ENCODE measurements at regions not wholly inside any gene's neighbourhood (a gene's known extent, or its start where the extent isn't known, plus 50 kb on each side); places are given as distances from the start of the nearest gene placed in this dataset.

GRCh38 chr3:102085431-102086176, 236.3 kb downstream of the NFKBIZ start:
- Histone ChIP-seq H3K36me3 (replicated peaks; ENCODE audit: insufficient read depth, low read depth) (no peaks in the 10 kb centered on the region), H3K9me2 (replicated peaks; ENCODE audit: insufficient read depth) (no peaks in the 10 kb centered on the region), H3K9me3 (ENCODE audit: low read depth) (no peaks in the 10 kb centered on the region), H4K20me1 (ENCODE audit: insufficient read depth, poor library complexity, severe bottlenecking) (no peaks in the 10 kb centered on the region), H3K27me3 (no peaks in the 10 kb centered on the region), H2AFZ (no peak overlapping the region), H3K27ac (peak overlapping the region; percentile 15), H3K4me1 (ENCODE audit: insufficient read depth) (peaks cover 54% of the 10 kb centered on the region), H3K4me3 (no peak overlapping the region), H3K4me2 (no peak overlapping the region), H3K79me2 (no peaks in the 10 kb centered on the region)
- TF ChIP-seq CTCF (IDR thresholded peaks at IDR 0.05; ENCODE audit: poor library complexity) (no peak), EZH2 (IDR thresholded peaks at IDR 0.05; ENCODE audit: borderline replicate concordance) (no peak), EZH2phosphoT487 (IDR thresholded peaks at IDR 0.05; ENCODE audit: low read depth, severe bottlenecking, unreplicated experiment) (no peak)
- no peak for DNase-seq (ENCODE audit: low spot score)
- WGBS (ENCODE audit: low lambda C conversion rate, missing lambda C conversion rate) = 59% methylated on average over 3 of the region's 3 CpGs

DNA sequence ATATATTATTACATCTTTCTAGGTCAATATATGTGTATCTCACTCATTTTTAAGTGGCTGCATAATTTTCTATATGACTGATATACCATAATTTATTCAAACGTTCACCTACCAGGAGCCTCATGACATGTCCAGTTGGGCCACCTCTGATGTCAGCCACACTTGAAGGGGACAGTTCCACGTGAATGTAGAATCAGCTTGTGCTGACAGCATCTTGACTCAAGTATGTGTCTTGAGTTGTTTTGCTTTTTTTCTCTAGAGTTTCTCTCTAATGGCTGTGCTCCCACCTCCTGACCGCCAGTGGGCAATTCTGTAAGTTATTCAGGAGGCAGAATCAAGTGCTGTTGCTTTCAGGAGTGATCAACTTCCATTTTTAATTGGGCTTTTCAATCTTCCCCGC, 237.9 kb downstream of the NFKBIZ start:
- WGBS (ENCODE audit: low lambda C conversion rate, missing lambda C conversion rate) = 92% methylated on average over 4 of the region's 4 CpGs
- no peaks in the 10 kb centered on the region for H3K9me2 ChIP-seq (replicated peaks; ENCODE audit: insufficient read depth)
- TF ChIP-seq EZH2phosphoT487 (IDR thresholded peaks at IDR 0.05; ENCODE audit: low read depth, severe bottlenecking, unreplicated experiment) (no peak), CTCF (IDR thresholded peaks at IDR 0.05; ENCODE audit: poor library complexity) (no peak), EZH2 (IDR thresholded peaks at IDR 0.05; ENCODE audit: borderline replicate concordance) (no peak)

DNA sequence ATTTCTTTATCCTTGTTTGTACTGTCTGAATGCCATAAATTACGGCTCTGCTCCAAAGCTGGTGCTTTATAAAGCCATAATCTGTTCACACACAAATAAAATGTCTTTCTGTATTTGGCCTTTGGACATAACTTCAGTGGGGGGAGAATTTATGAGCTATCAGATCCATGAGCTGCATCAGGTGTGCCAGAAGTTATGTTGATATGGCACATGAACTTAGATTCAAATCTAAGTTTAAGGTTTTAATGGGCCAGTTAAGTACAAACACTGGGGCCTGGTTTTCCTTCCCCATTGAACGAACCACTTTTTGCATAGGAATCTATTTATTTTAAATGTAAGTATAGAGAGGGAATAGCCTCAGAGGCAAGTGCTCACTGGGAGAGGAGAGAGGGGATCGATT, 239.9 kb downstream of the NFKBIZ start:
- Histone ChIP-seq H3K4me2 (peak overlapping the region; percentile 8), H2AFZ (no peak overlapping the region), H3K27ac (peak overlapping the region; percentile 77), H4K20me1 (ENCODE audit: insufficient read depth, poor library complexity, severe bottlenecking) (no peaks in the 10 kb centered on the region), H3K9me3 (ENCODE audit: low read depth) (no peaks in the 10 kb centered on the region), H3K4me1 (ENCODE audit: insufficient read depth) (peaks cover 52% of the 10 kb centered on the region), H3K4me3 (no peak overlapping the region), H3K27me3 (no peaks in the 10 kb centered on the region), H3K36me3 (replicated peaks; ENCODE audit: insufficient read depth, low read depth) (no peaks in the 10 kb centered on the region), H3K9me2 (replicated peaks; ENCODE audit: insufficient read depth) (no peaks in the 10 kb centered on the region), H3K79me2 (no peaks in the 10 kb centered on the region)
- DNase-seq (ENCODE audit: low spot score) = no peak
- TF ChIP-seq EZH2 (IDR thresholded peaks at IDR 0.05; ENCODE audit: borderline replicate concordance) (no peak), CTCF (IDR thresholded peaks at IDR 0.05; ENCODE audit: poor library complexity) (no peak), EZH2phosphoT487 (IDR thresholded peaks at IDR 0.05; ENCODE audit: low read depth, severe bottlenecking, unreplicated experiment) (no peak)
- 34% methylated on average over 3 of the region's 3 CpGs for WGBS (ENCODE audit: low lambda C conversion rate, missing lambda C conversion rate)

More for the DNA sequence above, 237.9 kb downstream of the NFKBIZ start:
- Histone ChIP-seq H3K27ac (no peak overlapping the region), H3K27me3 (no peaks in the 10 kb centered on the region), H3K4me3 (no peak overlapping the region), H3K9me3 (ENCODE audit: low read depth) (no peaks in the 10 kb centered on the region), H3K4me2 (no peak overlapping the region), H3K36me3 (replicated peaks; ENCODE audit: insufficient read depth, low read depth) (no peaks in the 10 kb centered on the region), H3K79me2 (no peaks in the 10 kb centered on the region), H4K20me1 (ENCODE audit: insufficient read depth, poor library complexity, severe bottlenecking) (no peaks in the 10 kb centered on the region), H3K4me1 (ENCODE audit: insufficient read depth) (peaks cover 59% of the 10 kb centered on the region), H2AFZ (no peak overlapping the region)
- DNase-seq (ENCODE audit: low spot score) = no peak
